HG02973 (cell line): ENCODE measurements at regions not wholly inside any gene's neighbourhood (a gene's known extent, or its start where the extent isn't known, plus 50 kb on each side); places are given as distances from the start of the nearest gene placed in this dataset.

Experiments
- ATAC-seq: cut with Tn5 transposase; IDR thresholded peaks from one replicate; pipeline ENCODE4 v1.9.1; 2021; ENCODE audit warnings: moderate library complexity; ENCODE audit not compliant: unreplicated experiment

DNA sequence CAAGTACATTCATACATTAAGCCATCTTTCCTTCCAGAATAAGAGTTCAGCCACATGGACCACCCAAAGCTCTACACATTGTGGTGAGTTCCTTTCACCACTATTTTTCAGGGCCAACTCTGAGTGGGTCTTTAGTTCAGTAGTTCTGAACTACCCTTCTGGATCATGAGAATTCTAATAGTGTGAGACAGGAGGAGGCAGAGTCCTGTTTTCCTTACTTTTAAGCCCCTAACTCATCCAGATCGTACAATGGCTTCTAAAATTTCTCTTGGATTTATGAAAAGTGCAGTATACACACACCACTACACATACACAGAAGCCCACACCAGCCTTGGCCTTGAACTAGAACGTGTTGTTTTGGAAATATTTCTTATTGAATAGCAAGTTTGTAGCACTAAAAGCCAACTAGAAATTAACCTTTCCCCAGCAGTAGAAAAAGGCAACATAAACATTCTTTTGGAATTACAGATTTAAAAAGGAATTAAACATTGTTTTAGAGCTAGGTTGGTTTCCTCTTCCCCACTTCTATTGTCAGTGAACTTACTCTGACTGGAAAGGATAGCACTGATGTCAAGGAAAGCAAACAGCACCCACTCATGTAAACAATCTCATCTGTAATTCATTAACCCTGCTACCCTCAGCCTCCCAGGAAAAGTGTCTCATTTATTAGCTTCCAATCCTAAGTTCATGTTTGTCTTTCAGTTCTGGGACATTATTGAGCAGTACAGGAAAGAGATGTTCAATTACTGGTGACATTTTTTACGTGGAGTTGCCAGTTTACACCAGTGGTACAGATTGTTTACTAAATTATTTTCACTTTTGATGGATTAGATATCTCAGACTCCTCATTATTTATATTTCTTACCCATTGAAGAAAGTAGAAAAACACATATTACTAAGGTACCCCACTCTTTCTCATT is 95.7 kb upstream of the AGTR1 start:
- no peak for ATAC-seq

DNA sequence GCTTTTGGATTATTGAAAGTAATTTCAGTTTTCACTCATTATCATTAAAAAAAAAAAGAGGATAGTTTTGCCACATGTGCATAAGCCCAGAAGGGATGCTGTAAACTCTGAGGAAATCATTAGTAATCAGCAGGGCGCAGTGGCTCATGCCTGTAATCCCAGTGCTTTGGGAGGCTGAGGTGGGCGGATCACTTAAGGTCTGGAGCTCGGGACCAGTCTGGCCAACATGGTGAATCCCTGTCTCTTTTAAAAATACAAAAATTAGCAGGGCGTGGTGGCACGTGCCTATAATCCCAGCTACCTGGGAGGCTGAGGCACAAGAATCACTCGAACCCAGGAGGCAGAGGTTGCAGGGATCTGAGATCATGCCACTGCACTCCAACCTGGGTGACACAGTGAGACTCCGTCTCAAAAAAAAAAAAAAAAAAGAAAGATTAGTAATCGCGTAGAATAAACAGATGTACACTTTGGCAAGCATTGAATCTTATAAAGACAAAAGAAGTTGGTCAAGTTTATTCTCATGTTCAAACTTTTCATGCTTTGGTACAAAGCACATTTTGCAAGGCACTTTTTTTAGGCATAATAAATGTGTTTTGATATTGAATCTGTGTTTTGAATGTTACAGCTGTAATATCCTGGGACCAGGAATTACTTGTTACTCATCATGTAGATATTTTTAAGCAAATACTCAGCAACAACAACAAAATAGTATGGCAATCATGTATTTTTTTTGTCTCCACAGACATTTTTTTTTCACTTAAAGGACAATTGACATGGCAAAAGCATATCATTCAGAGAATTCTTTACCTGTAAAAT is 93.2 kb upstream of the AGTR1 start:
- ATAC-seq: no peak

DNA sequence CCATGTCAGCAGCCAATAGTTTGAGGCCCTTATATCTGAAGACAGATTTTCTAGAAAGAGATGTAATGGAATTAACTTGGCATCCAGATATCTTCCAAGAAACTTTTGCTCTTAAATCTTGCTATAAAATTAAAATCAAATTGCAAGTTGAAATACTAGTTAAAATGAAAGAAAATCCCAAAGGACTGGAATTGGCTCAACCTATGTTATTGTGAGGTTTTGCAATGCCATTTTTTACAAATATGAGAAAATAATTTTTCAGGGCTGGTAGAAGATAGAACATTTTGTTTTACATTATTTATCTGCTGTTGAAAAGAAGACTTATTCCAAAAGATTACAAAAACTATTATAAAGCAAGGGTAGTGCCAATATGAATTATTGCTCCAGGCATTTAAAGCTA is 92.2 kb upstream of the AGTR1 start:
- no peak for ATAC-seq

DNA sequence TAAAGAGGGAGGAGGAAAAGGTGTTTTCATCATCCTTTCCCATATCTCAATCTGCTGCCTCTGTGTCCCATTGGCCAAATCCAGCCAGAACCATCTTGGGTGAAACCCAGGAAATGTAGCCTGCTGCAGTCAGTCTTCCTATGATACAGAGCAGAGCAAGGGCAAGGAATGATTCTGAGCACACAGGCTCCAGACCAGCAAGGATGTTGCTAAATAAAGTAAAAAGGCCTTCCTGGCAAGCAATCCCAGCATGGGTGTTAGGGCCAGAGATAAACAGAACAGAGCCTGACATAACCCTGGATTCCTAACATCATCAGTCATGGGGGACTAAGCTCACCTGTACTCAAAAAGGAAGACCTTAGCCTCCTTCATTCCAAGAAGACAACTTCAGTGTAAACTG is 90.7 kb upstream of the AGTR1 start:
- ATAC-seq: no peak

DNA sequence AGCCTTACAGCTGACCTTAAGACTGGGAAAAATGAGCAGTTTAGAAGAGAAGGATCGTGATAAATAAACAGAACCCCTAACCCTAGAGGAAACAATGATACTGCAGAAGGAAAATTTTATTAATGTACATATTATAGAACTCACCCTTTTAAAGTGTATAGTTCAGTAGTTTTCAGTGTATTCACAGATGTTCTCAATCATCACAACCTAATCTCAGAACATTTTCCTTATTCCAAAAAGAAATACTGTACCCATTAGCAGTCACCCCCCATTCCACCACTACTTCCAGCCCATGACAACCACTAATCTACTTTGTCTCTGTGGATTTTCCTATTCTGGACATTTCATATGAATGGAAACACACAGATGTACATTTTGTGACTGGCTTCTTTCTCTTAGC is 90.2 kb upstream of the AGTR1 start:
- ATAC-seq: no peak

DNA sequence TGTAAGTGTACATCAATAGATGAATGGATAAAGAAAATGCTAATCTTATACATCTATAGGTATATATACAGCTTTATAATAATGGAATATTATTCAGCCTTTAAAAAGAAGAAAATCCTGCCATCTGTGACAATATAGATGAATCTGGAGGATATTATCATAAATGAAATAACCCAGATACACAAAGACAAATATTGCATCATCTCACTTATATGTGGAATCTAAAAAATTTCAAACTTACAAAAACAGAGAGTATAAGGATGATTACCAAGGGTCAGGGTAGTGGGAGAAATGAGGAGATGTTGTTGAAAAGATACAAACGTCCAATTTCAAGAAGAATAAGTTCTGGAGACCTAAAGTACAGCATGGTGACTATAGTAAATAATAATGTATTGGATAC is 85.4 kb upstream of the AGTR1 start:
- no peak for ATAC-seq

DNA sequence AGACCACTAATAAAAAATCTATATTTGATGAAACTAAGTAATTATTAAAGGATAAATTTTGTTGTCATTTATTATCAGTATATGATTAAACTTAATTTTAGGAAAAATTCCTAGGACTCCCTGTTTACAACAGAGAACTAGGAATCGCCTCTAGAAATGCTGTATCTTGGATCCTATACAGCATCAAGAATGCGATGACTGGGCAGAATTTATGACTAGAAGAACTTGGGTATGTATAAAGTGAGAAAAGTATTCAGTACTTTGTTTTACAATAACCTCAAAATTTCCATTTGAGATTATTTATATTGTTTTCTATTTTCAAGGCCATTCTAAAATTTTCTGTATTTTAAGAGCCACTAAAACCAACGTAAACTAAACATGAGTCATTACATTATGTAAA is 82.3 kb upstream of the AGTR1 start:
- ATAC-seq: no peak

DNA sequence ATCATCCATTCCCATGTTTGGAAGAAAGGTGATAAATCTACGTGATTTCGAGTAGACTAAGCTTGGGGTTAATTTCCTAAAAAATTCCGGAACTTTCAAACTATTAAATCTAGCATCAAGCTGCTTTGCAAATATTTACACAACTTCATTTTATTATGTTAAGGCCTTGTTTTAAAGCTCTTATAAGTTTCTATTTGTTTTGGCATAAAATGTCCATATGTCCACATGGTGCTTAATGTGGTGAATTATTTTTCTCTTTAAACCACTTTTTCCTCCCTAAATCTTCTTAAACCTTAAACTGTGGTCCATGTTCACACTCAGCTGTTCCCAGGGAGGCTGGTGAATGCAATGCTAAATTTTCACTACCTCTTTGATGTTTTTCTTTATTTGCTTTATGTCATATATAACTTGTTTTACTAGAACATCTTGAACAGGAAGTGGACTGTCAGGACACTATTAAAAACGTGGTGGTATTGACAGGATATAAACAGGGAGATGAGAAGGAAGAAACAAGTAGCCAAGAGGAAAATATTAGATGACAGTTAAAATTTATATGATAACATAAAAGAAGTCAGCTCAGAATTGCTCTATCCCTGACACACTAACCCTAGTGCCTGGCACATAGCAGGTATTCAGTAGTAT is 72.5 kb upstream of the AGTR1 start:
- ATAC-seq: no peak

DNA sequence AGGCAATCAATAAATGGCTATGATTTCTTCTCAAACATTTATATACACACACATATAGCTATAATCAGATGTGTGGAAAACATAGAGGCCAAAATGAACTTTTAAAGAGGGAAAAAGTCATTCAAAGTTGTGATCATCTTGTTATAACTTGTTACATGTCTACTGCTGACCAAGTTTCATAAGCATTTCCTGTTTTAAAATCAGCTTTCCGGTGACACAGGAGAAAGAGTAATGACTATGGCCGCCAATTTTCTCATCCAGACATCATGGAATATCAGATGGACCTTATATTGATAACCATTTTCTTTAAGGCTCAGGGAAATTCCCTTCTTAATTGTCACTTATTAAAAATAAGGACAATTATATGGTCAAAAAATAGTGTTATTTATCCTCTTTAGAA is 71.7 kb upstream of the AGTR1 start:
- ATAC-seq: no peak

DNA sequence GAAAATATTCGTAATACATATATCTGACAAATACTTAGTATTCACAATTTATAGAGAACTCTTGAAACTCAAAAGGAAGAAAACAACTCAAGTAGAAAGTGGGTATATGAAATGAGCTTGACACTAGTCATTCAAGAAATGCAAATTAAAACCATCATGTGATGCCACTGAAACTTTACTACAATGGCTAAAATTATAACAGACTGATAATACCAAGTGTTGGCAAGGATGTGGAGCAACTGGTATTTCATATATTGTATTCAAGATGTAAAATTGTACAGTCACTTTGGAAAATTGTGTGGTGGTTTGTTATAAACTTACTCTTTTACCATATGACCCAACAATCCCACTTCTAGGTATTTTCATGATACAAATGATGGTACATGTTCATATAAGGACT is 68.7 kb upstream of the AGTR1 start:
- ATAC-seq: no peak

DNA sequence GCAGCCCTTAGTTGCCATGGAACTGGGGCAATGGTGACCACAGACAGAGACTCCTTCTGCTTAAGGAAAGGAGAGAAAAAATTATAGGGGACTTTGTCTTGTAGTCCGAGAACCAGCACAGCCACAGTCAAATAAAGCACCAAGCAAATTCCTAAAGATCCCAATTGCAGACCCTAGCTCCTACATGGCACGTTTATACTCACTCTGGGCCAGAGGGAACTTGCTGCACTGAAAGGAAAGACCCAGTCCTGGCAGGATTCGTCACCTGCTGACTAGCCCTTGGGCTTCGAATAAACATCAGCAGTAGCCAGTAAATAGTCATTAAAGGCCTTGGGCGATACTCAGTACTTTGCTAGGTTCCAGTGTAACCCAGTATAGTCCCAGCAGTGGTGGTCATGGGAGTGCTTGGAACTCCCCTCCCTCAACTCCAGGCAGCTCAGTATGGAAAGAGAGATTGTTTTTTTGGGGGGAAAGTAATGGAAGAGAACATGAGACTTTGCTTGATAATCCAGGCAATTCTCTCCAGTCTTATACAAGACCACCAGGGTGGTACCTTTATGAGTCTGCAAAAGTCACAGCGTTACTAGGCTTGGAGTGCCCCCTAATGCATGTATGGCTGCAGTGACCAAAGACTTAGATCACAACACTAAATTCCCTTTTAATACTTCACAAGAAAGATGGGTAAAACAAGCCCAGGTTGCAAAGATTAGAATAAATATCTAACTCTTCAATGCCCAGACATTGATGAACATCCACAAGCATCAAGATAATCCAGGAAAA is 66.4 kb upstream of the AGTR1 start:
- ATAC-seq: no peak

DNA sequence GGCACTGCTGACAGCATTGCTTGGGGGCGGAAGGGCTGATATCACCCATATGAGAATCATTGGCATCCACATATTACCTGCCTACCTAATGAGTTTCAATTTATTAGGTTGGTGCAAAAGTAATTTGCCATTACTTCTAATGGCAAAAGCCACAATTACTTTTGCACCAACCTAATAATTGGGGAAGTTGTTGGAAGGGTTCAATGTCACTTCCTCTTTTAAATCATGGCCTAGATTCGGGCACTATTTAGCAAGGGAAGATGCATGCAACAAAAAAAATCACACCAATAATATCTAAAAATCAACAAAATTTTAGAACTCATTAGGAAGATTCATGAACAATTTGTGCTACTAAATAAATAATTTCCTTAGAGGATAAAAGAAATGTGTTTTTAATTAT is 56.0 kb upstream of the AGTR1 start:
- no peak for ATAC-seq

DNA sequence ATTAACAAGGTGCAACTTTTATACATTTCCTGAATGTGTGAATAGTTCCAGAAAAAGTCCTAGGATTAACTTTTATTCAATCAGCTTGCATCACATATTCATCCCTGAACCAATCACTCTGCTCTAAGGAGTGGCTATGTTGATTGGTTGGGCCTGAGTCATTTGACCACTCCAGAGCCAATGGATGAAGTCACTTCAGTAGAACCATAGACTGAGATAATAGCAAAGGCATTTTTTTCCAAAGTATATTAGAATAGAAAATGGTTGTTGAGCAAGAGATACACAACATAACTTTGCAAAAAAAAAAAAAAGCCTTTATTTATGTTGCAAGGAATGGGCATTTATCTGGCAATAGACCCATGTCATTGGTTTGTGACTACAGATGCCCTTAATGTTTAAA is 55.5 kb upstream of the AGTR1 start:
- no peak for ATAC-seq

DNA sequence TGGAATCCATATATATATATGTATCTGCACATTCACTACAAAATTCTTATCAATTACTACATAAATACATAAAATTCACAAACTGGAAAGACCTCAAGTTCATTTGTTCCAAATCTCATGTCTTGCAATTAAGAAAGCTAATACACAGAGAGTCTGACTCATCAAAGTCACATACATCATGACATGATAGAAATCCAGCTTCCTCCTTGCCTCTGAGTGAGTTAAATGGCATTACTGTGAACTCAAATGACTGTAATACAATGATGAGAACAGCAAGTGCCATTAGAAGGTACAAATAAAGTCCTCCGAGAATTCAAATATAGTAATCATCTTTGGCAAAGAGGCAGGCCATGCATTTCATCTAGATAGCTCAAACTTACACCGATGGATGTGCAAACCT is 55.1 kb upstream of the AGTR1 start:
- ATAC-seq: no peak

DNA sequence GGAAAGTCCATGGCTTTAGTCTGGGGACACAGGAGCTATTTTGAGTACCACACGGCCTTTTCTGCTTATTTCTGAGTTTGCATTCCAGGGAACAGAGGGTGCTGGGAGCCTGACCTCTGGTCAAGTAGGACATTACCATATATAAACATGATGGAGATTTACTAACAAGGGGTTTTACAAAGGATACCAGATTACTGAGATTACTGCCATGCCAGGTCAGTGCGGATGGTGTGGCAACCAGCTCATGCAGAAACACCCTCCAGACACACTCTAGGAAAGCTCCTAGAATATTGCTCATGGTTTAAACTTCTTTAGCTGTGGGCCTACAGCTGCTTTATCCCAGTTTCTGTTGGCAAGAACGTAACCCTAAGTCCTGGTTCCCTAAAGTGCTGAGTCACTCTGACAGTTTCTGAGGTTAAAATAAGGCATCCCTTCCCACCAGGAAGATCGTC is 54.3 kb upstream of the AGTR1 start:
- ATAC-seq: no peak

DNA sequence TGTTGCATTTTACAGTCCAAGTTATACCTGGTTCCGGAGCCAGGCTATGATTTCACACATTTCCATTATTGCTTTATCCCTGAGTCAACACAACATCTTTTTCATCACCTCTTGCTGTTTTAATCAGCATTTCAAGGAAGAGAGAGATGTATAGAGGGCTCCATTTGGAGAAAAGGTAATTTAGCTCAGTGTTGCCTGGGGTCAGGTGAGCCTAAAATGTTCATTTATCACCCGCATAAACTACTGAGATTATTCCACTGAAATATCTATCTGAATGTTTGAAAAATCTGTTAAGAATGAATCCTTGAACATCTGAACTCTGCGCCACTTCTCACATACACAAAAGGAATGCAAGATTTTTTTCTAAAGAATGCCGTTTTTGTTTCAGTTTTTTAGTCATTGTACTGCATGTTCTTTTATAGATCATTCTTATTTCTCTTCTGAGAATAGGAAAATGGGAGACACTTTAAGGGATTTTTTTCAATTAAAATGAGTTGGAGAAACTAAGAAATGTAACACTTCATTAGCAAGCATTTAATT is 51.5 kb upstream of the AGTR1 start:
- ATAC-seq: no peak
